Heart left ventricle (tissue), 13 donors: ENCODE measurements at regions not wholly inside any gene's neighbourhood (a gene's known extent, or its start where the extent isn't known, plus 50 kb on each side); places are given as distances from the start of the nearest gene placed in this dataset.

ENCODE experiments used
- CTCF ChIP-seq, 12 donors: fragments of 200-600 bp; sonication (generic) in 4 of 12; IDR thresholded peaks; one replicate each; pipeline versions ENCODE4 v1.5.0 to v1.8.0; 2018 to 2022; ENCODE audit warnings: antibody characterized with exemption in 12 of 12, mild to moderate bottlenecking in 5 of 12
- POLR2A ChIP-seq, 2 donors: fragments of 450-650 bp; IDR thresholded peaks; one replicate each; pipeline ENCODE4 v1.6.1; 2017; ENCODE audit warnings: antibody characterized with exemption in 2 of 2, mild to moderate bottlenecking in 2 of 2, moderate library complexity in 2 of 2
- donor health status: ischemic (EF 13 %, LVEDD 7.1; RV severe dilation, severe dysfunction).
- donor health status: DM: no; HTN: yes; CAD: no.
- donor health status: DM: no; HTN: no; CAD: no.
- donor health status: ischemic (EF 25% LVEDD 6.9; RV normal size, moderate dysfunction).
- donor health status: ischemic (EF 25% LVEDD 5.7; RV mildly dilated, moderate dysfunction).
- donor health status: ischemic (EF 35%, LVEDD 5.7; RV mildly dilated, moderate dysfunction).
- donor health status: nonischemic (EF 11% LVEDD 7.7; RV severe dilation, severe dysfunction).
- donor health status: DM: yes; HTN: yes; CAD: no.
- donor health status: PGD.
- donor health status: ischemic (EF 29% LVEDD 5.4; RV normal size, mild dysfunction).
- donor health status: nonischemic (EF 23%, LVEDD 6.1; RV moderate dilation, normal function).

GRCh38 chr6:144718431-144718830 is 433.3 kb downstream of the UTRN start:
- TF ChIP-seq CTCF (IDR thresholded peaks at IDR 0.05) (no peak), POLR2A (IDR thresholded peaks at IDR 0.05) (no peak)
